ENCODE measurements at regions not wholly inside any gene's neighbourhood (a gene's known extent, or its start where the extent isn't known, plus 50 kb on each side); places are given as distances from the start of the nearest gene placed in this dataset.

DNA sequence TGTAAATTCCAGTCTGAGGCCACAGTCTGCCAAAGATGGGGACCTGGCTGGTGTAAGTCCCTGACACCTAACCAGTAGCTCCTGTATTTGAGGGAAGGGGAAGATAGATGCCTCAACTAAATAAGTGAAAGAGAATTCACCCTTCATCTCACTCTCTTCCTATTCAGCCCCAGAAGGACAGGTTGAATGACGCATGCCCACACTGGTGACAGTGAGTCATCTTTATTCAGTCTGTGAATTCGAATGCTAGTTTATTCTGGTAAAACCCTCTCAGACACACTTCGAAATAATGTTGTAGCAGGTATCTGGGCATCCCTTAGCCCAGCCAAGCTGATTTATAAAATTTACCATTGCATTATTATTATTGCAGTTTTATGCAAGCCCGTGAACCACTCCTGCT is 617.0 kb upstream of the PRMT6 start:
- Histone ChIP-seq H3K4me3 (no peak overlapping the region), H3K9me3 (no peaks in the 10 kb centered on the region), H3K27me3 (no peaks in the 10 kb centered on the region), H3K27ac (no peak overlapping the region), H3K4me1 (no peaks in the 10 kb centered on the region), H3K36me3 (no peaks in the 10 kb centered on the region)
- no peak for TF ChIP-seq POLR2A (IDR thresholded peaks at IDR 0.05)
- TF ChIP-seq, protein P1, sequence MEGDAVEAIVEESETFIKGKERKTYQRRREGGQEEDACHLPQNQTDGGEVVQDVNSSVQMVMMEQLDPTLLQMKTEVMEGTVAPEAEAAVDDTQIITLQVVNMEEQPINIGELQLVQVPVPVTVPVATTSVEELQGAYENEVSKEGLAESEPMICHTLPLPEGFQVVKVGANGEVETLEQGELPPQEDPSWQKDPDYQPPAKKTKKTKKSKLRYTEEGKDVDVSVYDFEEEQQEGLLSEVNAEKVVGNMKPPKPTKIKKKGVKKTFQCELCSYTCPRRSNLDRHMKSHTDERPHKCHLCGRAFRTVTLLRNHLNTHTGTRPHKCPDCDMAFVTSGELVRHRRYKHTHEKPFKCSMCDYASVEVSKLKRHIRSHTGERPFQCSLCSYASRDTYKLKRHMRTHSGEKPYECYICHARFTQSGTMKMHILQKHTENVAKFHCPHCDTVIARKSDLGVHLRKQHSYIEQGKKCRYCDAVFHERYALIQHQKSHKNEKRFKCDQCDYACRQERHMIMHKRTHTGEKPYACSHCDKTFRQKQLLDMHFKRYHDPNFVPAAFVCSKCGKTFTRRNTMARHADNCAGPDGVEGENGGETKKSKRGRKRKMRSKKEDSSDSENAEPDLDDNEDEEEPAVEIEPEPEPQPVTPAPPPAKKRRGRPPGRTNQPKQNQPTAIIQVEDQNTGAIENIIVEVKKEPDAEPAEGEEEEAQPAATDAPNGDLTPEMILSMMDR (IDR thresholded peaks at IDR 0.05 in 4 of 5, conservative IDR thresholded peaks at IDR 0.05 in 1 of 5): no peak
- in situ Hi-C loops (cut with MboI; ENCODE audit: low sequenced_read_pairs in 4 of 4): no loop called here
- DNase-seq (no peak), ATAC-seq (no peak)
- intact Hi-C loops (cut with DNase I; ENCODE audit: low total_unique reads): no loop called here

- ATAC-seq (no peak), DNase-seq (no peak)
- intact Hi-C loops (cut with DNase I; ENCODE audit: low total_unique reads): no loop called here
- Histone ChIP-seq H3K27ac (no peak overlapping the region), H3K4me3 (no peak overlapping the region), H3K4me1 (no peaks in the 10 kb centered on the region), H3K9me3 (no peaks in the 10 kb centered on the region), H3K36me3 (no peaks in the 10 kb centered on the region), H3K27me3 (no peaks in the 10 kb centered on the region)
- no peak for TF ChIP-seq POLR2A (IDR thresholded peaks at IDR 0.05)
- TF ChIP-seq, protein P1 (IDR thresholded peaks at IDR 0.05 in 4 of 5, conservative IDR thresholded peaks at IDR 0.05 in 1 of 5): no peak
- in situ Hi-C loops (cut with MboI; ENCODE audit: low sequenced_read_pairs in 4 of 4): no loop called here
These were observed 609.0 kb upstream of the PRMT6 start for GRCh38 chr1:106447466-106447865.

GRCh38 chr1:106456832-106457231 is 599.6 kb upstream of the PRMT6 start:
- in situ Hi-C loops (cut with MboI; ENCODE audit: low sequenced_read_pairs in 4 of 4) (no loop called here), intact Hi-C loops (cut with DNase I; ENCODE audit: low total_unique reads) (no loop called here)
- DNase-seq (no peak), ATAC-seq (no peak)
- Histone ChIP-seq H3K4me3 (no peak overlapping the region), H3K27ac (no peak overlapping the region), H3K27me3 (no peaks in the 10 kb centered on the region), H3K36me3 (no peaks in the 10 kb centered on the region), H3K4me1 (no peaks in the 10 kb centered on the region), H3K9me3 (no peaks in the 10 kb centered on the region)
- TF ChIP-seq, protein P1 (IDR thresholded peaks at IDR 0.05 in 4 of 5, conservative IDR thresholded peaks at IDR 0.05 in 1 of 5): no peak
- no peak for TF ChIP-seq POLR2A (IDR thresholded peaks at IDR 0.05)

- Histone ChIP-seq H3K36me3 (no peaks in the 10 kb centered on the region), H3K4me1 (no peaks in the 10 kb centered on the region), H3K27me3 (no peaks in the 10 kb centered on the region), H3K27ac (no peak overlapping the region), H3K4me3 (no peak overlapping the region), H3K9me3 (no peaks in the 10 kb centered on the region)
- TF ChIP-seq, protein P1 (IDR thresholded peaks at IDR 0.05 in 4 of 5, conservative IDR thresholded peaks at IDR 0.05 in 1 of 5): no peak
- no peak for TF ChIP-seq POLR2A (IDR thresholded peaks at IDR 0.05)
- no peak for ATAC-seq
- intact Hi-C loops (cut with DNase I; ENCODE audit: low total_unique reads): no loop called here
- no peak for DNase-seq
- in situ Hi-C loops (cut with MboI; ENCODE audit: low sequenced_read_pairs in 4 of 4): no loop called here
These were observed 599.1 kb upstream of the PRMT6 start for GRCh38 chr1:106457368-106457767.

DNA sequence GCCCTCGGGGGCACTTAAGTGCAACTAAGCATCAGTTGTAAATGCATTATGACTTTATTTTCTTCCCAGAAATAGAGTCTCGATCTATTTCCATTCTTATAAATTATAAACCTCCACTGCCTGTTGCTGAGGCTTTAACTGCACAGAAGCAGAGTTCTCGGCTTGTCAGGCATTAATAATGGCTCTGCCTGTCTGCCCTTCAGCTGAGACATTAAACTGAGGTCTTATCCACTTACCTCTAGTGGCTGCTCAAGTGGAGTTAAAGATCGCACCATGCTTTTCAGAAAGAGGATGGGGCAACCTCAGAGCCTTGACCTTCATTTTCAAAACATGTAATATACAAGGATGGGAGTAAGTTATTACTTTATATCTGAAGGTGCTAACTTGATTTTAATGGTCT is 597.6 kb upstream of the PRMT6 start:
- Histone ChIP-seq H3K4me1 (no peaks in the 10 kb centered on the region), H3K4me3 (no peak overlapping the region), H3K27me3 (no peaks in the 10 kb centered on the region), H3K9me3 (no peaks in the 10 kb centered on the region), H3K36me3 (no peaks in the 10 kb centered on the region), H3K27ac (no peak overlapping the region)
- ATAC-seq (no peak), DNase-seq (no peak)
- intact Hi-C loops (cut with DNase I; ENCODE audit: low total_unique reads) (no loop called here), in situ Hi-C loops (cut with MboI; ENCODE audit: low sequenced_read_pairs in 4 of 4) (no loop called here)
- no peak for TF ChIP-seq POLR2A (IDR thresholded peaks at IDR 0.05)
- TF ChIP-seq, protein P1 (IDR thresholded peaks at IDR 0.05 in 4 of 5, conservative IDR thresholded peaks at IDR 0.05 in 1 of 5): no peak
